NCI-H1048 (cell line): ENCODE measurements at regions not wholly inside any gene's neighbourhood (a gene's known extent, or its start where the extent isn't known, plus 50 kb on each side); places are given as distances from the start of the nearest gene placed in this dataset.

Experiments
- DNase-seq: peaks from one replicate; lab custom pipeline; 2025; lab: John Stamatoyannopoulos, UW

DNA sequence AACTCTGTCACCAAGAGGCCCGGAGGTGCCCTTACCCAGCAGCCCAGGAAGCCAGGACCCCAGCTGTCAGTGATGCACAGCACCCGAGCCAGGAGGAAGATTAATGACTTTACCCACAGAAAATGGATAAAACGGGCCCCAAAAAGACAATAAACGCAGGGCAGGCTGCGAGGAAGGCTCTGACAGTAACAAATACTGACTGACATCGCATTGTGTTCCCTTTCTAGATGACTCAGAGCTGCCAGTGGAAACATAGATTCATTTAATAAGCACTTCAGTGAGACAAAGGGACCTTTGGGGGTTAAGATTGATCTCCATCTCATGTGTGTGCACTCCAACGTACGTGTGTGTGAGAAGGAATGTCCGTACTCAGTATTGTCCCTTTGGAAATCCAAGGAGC is 225.3 kb upstream of the PPP2R3A start:
- no peak for DNase-seq

DNA sequence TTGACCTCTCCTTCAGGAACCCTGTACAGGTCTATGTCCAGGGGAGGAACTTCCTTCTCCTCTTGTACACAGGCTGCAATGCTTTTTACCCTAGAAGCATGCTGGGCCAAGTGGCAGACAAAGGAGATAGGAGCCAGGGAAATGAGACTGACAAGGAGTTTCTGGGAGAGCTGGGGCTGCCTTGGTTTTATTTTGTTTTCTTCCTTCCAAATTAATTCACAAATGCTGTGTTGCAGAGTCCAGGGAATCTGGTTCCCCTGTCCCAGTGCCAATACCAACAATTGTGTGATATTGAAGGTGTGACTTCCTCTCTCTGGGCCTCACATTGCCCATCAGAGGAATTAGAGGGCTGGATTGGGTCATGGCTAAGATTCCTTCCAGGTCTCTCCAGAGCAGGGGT is 224.8 kb upstream of the PPP2R3A start:
- no peak for DNase-seq

DNA sequence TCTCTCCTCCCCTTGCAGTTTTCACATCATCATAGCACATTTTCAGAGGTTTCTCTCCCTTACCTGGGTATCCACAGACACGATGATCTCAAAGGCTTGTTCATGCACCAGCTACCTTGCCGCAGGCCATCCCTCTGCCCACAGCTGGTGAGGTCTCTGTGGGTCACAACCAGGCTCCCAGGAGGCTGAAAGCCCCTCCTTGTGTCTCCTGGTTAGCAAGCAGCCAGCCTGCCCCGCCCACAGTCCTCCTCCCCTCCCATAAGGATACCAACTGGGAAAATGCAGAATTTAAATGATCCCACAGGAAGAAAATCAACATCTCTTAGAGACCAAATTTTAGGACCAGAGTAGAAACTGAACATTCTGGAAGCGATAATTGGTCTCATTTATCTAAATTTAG is 213.5 kb upstream of the PPP2R3A start:
- DNase-seq: no peak

DNA sequence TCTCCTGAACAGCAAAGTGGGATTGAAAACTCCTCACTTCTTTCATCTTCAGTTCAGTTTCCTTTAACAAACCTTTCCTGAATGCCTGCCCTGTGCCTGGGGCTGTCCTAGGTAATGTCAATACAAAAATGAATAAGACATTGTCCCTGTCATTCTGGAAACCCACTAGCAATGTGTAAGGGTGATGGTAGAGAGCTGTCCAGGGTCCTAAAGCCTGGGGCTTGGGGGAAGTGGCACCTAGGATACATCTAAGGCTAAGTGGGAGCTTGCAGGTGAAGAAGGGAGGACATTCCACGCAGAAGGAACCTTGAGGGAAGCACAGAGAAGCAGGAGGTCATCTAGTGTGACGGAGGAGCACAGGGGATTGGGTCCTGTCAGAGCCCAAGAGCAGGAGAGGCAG is 212.7 kb upstream of the PPP2R3A start:
- DNase-seq: no peak

DNA sequence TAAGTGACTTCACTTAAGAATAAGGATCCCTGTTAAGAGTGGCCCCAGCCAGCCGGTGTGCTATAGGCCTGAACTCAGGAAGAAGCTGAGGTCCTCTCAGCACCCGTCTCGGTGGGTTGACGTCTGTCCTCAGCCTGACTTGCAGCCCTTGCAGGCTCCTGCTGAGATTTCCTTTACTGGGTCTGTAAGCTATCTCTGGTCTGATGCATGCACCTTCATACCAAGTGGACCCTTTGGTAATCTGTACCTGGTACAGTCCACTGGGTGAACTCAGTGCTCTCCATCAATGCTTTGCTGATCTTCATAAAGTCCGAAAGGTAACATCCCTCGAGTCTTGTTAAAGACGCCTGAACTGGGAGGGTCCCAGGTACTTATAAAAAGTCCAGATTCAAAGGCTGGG is 212.0 kb upstream of the PPP2R3A start:
- no peak for DNase-seq

DNA sequence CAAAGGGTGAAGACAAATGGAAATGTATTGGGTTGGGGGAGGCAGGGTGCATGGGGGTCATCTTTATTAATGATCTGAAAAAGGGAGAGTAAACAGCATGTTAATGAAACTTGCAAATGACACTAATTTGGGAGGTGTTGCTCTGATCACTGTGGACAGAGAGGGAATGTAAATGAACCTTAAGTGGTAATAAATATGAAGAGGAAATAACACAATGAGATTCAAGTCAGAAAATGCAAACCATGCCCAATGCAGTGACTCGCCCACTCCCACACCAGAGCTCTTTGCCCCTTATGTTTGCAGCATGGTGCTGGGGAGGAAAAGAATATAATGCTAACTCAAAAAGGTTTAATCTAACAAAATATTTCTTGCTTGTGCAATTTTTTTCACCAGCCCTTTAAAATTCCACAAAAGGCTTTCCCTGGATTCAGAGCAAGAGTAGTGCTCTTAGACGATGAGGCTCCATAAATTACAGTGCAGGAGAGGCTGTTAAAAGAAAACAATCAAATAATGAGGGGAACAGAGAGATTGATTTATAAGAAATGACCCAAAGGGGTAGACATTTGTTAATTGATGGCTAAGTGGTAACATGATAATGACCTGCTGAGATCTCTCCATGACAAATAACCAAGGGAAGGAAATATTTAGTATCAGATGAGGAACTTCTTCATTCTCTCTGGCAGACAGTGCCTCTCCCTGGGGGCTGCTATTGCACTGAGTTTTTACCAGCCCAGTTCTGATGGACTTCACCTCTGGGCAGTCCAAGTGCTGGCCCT is 210.0 kb upstream of the PPP2R3A start:
- no peak for DNase-seq

DNA sequence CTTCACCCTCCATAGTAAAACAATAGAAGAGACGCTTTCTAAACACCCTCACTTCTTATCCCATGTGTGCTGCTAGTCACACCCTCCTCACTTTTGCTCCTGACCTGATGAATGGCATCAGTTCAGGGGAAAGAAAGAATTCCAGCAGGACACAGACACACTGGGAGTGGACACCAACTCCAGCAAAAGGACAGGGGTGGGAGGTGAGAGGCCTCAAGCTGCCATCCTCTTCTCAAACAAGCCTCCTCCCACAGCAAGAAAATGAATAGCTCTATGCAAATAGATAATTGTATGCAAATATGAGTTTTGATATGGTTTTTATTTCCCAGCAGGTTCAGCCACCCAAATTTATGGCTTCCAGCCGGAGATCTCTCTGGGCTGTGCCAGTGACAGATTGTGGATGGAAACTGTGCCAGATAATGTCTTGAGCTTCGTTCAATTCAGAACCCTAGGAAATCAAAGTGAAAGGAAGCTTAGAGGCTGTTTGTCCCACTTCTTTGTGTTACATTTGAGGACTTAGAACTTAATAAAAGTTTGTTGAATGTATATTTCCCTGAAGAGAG is 209.3 kb upstream of the PPP2R3A start:
- DNase-seq: peak; percentile 37

DNA sequence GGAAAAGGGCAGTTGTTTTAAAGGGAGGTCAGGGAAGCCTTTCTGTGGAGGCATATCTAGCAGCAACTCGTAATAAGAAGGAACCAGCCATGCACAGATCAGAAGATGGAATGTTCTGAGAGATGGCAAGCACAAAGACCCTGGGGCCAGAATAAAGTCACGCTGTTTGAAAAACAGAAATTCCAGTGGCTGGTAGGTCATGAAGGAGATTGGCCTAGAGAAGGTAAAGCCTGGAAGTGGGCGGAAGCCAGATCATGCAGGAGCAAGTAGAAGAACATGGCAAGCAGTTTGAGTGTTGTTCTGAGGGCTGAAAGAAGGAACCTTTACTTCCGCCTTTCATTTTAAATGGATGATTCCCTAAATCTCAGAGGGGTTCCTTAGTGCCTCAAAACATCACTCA is 208.1 kb upstream of the PPP2R3A start:
- no peak for DNase-seq

DNA sequence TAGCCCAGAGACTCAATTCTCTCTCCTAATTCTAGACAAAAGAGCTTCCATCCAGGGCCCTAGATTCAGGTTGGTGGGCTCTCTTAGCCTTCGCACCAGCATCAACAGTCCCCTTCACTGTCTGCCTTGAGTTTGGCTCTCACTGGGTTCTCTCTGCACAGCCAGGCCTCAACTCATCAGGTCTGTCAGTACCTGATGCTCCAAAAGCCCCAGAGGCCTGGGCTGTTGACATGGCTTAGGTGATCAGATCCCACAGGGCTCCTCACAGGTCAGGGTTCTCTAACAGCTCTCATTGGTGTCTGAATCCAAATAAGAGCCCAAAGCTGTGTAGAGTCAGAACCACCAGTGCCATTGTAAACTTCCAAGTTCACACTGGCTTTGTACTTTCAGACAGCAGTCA is 206.6 kb upstream of the PPP2R3A start:
- DNase-seq: no peak

DNA sequence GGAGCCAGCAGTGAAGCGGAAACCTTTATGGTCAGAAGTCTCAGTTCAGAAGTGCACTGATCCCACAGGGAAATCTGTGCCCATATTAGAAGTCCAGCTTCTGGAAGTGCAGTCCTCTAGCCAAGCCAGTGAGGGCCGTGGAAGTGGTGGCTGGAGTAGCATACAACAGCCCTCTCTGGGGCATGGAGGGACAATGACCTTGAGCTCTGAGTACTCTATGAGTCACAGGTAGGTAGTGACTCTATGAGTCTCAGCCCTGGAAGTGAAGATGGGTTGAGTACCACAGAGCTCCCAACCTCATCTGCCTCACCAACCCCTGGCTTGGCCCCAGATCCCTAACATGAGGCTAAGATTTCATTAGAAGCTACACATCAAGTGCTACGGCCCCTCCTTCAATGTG is 205.9 kb upstream of the PPP2R3A start:
- no peak for DNase-seq

DNA sequence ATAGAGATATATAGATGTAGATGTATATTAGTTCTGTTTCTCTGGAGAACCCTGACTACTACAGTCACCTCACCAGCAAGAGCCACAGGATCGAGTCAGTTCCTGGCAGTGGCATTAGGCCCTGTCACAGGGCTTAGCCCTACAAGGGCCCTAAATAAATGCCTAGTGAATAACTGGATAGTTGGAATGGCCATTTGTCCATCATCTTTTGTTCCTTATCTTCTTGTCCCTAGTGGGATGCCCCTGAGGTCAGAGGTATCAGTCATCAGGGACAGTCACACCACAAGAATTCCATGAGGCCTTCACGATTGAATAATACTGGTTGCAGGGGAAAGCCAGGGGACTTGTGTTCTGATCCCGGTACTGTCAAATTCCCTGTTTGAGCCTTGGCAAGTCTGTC is 204.9 kb upstream of the PPP2R3A start:
- no peak for DNase-seq

DNA sequence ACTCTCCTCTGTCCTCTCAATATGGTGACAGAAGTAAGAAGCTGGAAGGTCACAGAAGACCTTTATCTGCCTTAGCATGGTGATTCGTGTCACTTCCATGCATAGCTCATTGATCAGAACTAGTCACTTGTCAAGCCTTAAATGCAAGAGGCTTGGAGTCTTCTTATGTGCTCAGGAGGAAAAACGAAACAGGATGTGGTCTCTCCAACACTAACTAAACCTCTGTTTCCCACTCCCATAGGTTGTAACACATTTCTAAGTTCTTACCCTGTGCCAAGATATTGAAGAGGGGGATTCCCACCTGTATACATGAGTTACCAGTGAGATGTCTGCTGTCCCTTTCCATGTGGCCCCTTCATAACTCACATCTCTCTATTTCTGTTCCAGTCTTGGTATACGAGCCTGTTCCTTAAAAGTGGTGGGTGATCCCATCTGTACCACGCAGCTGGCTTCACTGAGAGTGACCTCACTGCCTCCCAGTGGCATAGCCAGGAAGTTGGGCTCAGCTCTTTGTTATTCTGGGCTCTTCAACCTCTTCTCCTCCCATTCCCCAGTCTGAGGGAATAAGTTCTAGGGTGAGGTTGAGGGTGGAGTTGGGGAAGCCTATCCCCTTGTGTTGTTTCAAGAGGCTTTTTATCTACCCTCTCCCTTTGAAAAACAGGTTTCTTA is 203.2 kb upstream of the PPP2R3A start:
- DNase-seq: no peak

DNA sequence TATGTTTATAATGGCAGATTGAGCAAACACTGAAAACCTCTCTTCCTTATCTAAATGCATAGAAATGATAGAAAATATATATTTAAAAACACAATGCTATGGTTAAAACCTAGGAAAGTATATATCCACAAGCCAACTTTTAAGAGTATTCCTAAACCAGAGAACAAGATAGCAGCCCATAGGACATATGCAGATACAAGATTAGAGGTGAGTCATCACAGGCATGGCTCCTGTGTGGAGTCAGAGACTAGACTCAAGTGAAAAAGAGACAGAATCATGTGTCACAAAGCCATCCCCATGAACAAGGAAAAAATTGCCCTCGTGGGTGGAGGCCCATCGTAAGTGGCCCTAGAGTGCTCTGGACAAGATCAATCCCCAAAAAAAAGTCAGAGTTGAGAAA is 199.4 kb upstream of the PPP2R3A start:
- DNase-seq: no peak

DNA sequence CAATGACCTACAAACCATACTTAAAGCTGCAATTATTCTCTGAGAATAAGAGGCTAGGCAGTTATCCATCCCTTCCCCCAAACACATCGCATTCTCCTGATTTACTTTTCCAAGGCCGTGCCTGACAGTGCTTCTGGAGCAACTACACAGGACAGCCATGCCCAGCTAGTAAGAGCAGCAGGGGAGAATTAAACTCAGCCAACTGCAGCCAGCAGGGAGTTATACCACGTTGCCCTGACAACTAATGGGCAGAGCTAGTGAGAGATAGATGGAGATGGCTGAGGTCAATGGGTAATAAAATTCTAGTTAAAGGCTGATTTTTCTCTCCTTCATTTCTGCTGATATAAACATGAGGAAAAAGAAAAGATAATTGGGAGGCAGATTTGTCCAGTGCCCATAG is 193.8 kb upstream of the PPP2R3A start:
- no peak for DNase-seq

DNA sequence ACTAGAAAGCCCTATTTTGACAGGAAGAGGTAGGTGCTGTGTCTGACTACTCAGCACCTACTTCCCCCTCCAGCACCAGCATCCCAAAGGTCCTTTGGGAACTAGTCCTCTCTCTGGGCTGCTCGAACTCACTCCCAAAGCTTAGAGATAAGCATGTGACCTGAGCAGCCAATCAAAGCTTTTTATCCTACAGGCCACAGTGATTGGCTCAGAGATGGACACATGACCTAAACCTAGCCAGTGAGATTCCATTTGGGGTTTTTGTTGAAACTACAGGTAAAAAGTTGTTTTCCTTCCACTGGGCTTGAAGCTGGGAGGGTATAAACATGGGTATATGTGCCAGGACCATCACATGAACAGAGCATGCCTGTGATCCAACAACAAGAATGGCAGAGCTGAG is 186.5 kb upstream of the PPP2R3A start:
- DNase-seq: no peak

DNA sequence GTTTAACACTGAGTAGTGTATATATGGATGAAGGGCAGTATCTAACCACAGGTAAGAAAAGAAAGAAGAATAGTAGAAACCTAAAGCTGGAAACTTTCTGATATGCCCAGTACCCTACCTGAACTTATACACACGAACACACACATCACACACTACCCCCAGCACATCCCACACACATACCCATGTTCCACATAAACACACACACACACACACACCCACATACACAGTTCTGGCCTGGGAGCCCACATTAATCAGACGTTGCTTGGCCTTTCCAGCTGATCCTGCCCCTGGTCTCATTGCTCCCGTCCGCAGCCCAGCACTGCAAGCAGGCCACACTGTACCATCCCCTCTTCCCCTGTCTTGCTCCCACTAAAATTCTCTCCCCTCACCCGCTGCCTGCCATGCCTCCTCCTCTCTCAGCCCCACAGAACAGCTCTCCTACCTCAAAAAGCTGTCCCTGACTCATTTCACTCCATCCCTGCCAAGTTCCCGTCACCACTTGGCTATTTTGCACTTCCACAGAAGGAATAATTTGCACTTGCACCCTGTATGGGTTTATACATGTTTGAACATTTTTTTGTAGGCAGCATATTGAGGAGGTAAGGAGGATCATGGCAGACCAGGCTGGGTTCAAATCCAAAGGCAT is 185.8 kb upstream of the PPP2R3A start:
- DNase-seq: no peak

DNA sequence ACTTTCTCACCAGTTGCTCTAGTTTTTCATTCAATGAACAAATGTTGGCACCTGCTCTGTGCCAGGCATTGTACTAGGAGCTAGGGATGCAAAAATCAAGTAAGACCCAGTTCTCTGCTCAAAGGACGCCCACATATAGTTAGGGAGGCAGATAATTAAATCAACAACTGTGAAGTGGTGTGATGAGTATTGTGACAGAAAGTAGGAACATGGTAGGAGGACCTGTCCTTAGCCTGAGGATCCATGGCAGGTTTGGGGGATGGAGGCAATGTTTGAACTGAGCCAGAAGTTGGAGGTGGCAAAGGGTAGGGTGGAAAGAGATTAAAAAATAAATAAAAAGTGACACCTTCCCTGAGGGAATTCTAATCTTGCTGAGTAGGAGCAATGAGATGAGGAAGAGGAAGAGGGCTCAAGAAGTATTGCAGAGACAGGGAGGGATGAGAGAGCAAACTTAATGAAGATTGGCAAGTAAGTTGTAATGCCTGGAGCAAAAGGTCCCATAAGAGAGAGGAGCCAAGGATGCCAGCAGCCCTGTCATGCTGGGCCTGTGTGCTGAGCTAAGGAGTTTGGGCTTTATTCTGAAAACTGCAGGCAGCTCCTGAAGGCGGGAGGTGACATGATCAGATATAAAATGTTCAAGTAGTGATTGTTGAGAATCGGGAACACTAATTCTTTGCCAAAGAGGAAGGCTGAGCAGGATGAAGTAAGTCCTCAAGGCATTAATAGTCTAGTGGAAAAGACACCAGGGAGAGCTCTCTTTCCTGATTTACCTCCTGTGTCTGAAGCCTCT is 184.3 kb upstream of the PPP2R3A start:
- no peak for DNase-seq

DNA sequence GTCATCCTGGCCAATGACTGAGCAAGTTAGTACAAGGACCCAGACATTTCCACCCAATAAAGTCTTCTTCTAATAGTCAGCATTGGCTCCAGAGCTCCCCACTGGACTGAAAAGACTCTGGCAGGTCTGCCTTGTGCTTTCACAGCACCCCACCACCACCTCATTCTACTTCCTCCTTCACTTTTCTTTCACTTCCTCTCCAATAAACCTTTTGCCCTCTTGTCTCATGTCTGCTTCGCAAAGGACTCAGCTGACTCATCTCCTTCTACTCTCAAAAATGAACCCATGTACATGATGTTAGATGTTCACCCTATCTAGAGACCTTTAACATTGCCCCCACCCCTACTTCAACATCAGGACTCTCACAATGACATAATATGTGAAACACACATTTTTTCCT is 181.0 kb upstream of the PPP2R3A start:
- DNase-seq: no peak

DNA sequence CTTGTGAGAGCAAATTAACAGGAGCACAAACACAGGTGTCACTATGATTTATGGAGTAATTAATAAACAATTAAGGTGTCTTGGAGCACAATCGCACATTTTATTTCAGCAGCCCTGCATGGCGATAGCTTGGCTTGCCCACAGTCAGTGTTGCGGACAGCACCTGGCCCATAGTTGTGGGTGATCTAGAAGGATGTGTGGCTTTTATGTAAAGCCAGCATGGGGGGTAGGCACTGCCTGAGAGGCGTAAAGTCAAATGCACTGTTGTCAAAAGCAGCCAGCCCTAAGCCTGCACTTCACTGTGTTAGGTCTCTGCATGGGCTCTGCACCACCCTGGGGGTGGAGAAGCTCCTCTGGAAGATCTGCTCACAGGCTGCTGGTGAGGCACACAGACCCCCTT is 177.4 kb upstream of the PPP2R3A start:
- DNase-seq: no peak

DNA sequence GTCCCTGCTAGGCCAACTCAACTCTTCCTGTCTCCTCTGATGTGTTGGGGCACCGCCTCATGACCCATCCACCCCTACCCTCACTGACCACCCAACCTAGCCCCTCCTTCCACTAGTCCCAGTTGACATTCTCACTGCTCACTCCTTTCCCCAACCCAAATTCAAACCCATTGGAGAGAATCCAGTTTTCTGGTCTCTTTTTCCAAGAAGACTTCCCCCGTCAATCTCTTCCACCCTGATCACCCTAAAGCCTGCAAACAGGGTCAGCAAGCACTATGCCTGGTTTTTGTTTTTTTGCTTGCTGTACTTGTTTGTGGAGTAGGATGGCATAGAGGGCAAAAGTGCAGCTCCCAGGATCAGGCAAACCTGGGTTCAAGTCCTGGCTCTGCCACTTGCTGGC is 176.6 kb upstream of the PPP2R3A start:
- DNase-seq: no peak

DNA sequence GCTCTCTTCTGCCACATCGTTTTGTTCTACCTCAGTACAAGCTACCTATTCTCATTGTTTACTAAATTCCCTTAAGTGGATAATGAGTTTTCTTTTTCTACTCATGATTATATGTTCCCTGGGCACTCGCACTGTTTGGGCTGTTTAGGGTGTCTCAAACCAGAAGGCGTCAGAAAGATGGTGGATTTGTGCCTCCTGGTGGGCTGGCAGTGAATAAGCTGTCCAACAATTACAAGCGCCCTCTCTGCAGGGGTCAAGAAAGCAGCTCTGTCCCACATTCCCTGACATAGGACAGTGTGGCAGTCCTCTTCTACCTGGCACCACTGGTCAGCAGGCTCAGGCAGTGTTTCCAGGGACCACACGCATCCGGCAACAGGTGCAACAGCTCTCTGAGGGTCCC is 173.4 kb upstream of the PPP2R3A start:
- DNase-seq: no peak

DNA sequence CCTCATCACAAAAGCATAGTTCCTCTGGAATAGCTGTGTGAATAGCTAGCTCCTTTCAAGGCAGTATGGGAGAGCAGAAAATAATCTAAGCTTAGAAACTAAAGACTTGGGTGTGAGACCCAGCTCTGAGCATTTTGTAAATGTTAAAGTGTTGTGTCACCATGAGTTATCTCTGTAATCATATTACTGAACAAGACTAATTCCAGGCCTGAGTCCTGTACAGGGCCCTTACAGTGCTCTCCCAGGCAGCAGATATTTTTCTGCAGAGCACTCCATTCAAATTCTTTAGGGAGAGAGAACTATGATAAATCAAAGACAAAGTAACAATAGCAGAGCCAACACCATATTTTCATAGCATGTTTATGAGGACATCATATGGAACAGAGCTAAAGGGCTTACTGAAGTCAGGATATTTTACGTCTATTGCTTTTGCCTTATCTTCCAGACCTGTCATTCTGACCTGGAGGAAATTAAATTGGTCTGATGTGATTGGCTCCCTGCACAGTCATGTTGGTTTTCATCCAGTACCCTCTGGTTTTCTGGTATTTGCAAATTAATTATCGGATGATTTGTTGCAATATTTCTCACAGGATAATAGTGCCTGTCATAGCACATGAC is 172.6 kb upstream of the PPP2R3A start:
- DNase-seq: no peak
